ENCODE measurements at regions not wholly inside any gene's neighbourhood (a gene's known extent, or its start where the extent isn't known, plus 50 kb on each side); places are given as distances from the start of the nearest gene placed in this dataset.
"Not testable (repeated sequence)": the region's sequence is repeated elsewhere in the genome, so short reads cannot be mapped to it uniquely, and the experiment has no call there.

DNA sequence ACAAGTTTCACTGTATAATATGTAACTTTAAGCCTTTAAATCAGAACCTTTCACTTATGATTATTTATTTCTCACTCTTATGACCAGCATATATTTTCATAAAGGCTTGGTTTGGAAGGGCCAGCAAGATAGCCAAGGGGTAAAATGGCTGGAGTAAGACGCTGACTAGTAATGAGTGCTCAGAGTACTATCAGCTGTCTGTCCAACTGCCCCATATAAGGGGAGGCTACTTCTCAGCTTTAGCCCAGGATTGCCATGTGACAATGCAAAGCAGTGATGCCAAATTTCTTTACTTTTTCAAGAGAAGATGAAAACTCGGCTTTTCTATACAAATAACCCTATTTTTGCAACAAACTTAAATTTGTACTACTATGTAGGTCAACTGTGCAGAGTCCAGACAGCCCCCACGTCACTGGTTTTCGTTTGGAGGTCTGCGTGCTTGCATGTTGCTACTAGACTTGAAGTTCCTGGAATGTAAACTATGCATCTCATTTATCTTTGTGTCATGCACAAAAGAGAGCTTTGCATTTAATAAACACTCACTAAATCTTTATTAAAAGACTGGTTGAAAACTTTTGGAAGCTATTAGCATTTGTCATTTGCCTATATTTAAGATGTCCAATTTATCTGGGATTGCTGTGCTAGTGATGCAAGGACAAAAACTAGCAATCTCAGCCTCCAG lies 110.4 kb downstream of the TNFSF18 start:
- no peaks in the 10 kb centered on the region for H3K36me3 ChIP-seq (ENCODE audit: control insufficient read depth, insufficient read depth, low read length)
- no peak for TF ChIP-seq CTCF (IDR thresholded peaks at IDR 0.05; ENCODE audit: insufficient read depth, low read length, severe bottlenecking)

DNA sequence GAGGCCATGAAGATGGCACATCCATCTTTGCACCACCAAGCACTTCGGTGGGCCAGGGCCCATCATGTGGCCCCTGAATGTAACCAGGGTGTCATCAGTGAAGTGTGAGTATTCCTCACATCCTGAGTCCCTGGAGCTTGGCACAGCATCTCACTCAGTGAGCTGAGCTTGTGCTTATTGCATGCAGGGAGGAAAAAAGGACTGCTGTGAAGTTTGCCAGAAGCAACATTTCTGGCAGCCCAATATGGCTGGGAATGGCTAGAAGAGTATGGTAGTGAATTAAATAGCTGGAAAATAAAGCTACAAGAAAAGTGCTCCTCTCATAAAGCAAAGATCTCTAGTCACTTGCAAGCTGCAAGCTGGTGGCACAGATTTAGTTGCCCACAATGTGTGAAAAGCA lies 109.3 kb downstream of the TNFSF18 start:
- no peak for TF ChIP-seq CTCF (IDR thresholded peaks at IDR 0.05; ENCODE audit: insufficient read depth, low read length, severe bottlenecking)
- Histone ChIP-seq H3K4me3 (ENCODE audit: low read depth, low read length) (no peak overlapping the region), H3K27me3 (ENCODE audit: control insufficient read depth, insufficient read depth, low read length) (no peaks in the 10 kb centered on the region), H3K36me3 (ENCODE audit: control insufficient read depth, insufficient read depth, low read length) (no peaks in the 10 kb centered on the region)
- FAIRE-seq (no peak), DNase-seq (ENCODE audit: low read depth) (no peak)

More for the DNA sequence above, 110.4 kb downstream of the TNFSF18 start:
- no peaks in the 10 kb centered on the region for H3K27me3 ChIP-seq (ENCODE audit: control insufficient read depth, insufficient read depth, low read length)
- DNase-seq (ENCODE audit: low read depth) (peak; percentile 40), FAIRE-seq (no peak)
- H3K4me3 ChIP-seq (ENCODE audit: low read depth, low read length) = no peak overlapping the region

GRCh38 chr1:172941945-172942344 lies 108.8 kb downstream of the TNFSF18 start:
- no peak for TF ChIP-seq CTCF (IDR thresholded peaks at IDR 0.05; ENCODE audit: insufficient read depth, low read length, severe bottlenecking)
- Histone ChIP-seq H3K27me3 (ENCODE audit: control insufficient read depth, insufficient read depth, low read length) (no peaks in the 10 kb centered on the region), H3K4me3 (ENCODE audit: low read depth, low read length) (no peak overlapping the region), H3K36me3 (ENCODE audit: control insufficient read depth, insufficient read depth, low read length) (no peaks in the 10 kb centered on the region)
- FAIRE-seq = no peak
- DNase-seq (ENCODE audit: low read depth) = no peak

DNA sequence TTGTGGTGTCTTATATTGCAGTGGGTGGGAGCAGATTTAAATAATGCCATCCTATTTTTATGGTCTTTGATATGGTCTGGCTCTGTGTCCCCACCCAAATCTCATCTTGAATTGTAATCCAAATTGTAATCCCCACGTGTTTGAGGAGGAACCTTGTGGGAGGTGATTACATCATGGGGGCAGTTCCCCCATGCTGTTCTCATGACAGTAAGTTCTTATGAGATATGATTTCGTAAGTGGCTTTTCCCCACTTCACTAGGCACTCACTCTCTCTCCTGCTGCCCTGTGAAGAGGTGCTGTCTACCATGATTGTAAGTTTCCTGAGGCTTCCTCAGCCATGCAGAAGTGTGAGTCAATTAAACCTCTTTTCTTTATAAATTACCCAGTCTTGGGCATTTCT lies 107.6 kb downstream of the TNFSF18 start:
- not testable (repeated sequence) for DNase-seq (ENCODE audit: low read depth); H3K27me3 ChIP-seq (ENCODE audit: control insufficient read depth, insufficient read depth, low read length); FAIRE-seq; H3K4me3 ChIP-seq (ENCODE audit: low read depth, low read length); H3K36me3 ChIP-seq (ENCODE audit: control insufficient read depth, insufficient read depth, low read length)

DNA sequence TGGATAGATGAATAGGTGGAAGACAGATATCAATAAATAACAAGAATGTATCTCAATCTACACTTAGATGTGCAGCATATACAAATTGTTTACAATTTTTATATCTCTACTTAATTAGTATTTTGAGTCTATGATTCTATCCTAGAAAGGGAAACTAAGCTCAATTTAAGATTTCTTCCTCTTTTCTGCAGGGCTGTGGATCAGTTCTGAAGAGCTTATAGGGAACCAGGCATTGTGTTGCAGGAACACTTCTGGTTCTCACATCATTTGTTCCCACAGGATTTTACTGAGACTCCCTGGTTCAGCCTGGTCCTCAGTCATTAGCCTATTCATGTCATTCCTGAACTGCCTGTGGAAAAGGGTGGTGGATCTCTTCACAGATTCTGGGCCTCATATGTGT lies 105.8 kb downstream of the TNFSF18 start:
- no peak for DNase-seq (ENCODE audit: low read depth)
- no peaks in the 10 kb centered on the region for H3K36me3 ChIP-seq (ENCODE audit: control insufficient read depth, insufficient read depth, low read length)
- no peak overlapping the region for H3K4me3 ChIP-seq (ENCODE audit: low read depth, low read length)
- H3K27me3 ChIP-seq (ENCODE audit: control insufficient read depth, insufficient read depth, low read length) = no peaks in the 10 kb centered on the region
- FAIRE-seq = no peak
- no peak for TF ChIP-seq CTCF (IDR thresholded peaks at IDR 0.05; ENCODE audit: insufficient read depth, low read length, severe bottlenecking)

GRCh38 chr1:172946814-172947507 lies 103.8 kb downstream of the TNFSF18 start:
- no peaks in the 10 kb centered on the region for H3K36me3 ChIP-seq (ENCODE audit: control insufficient read depth, insufficient read depth, low read length)
- DNase-seq (ENCODE audit: low read depth) = peak; percentile 80
- no peak for FAIRE-seq
- H3K27me3 ChIP-seq (ENCODE audit: control insufficient read depth, insufficient read depth, low read length) = no peaks in the 10 kb centered on the region
- TF ChIP-seq CTCF (IDR thresholded peaks at IDR 0.05; ENCODE audit: insufficient read depth, low read length, severe bottlenecking) = no peak
- no peak overlapping the region for H3K4me3 ChIP-seq (ENCODE audit: low read depth, low read length)

Data from bronchial epithelial cell (primary cell).